Spleen (tissue), 11 donors: ENCODE measurements at regions not wholly inside any gene's neighbourhood (a gene's known extent, or its start where the extent isn't known, plus 50 kb on each side); places are given as distances from the start of the nearest gene placed in this dataset.

Experiments used
- DNase-seq: peaks from one replicate; pipeline ENCODE4 v3.0.0-alpha.2; 2020
- H3K27ac ChIP-seq, 8 donors: fragments of 200-600 bp; sonication (generic) in 7 of 8; 1 replicate in 4 of 8; 2 replicates in 4 of 8; pipeline versions ENCODE4 v1.5.0 to v1.8.0; 2016 to 2021; ENCODE audit warnings: inconsistent platforms in 4 of 8, mild to moderate bottlenecking in 4 of 8, moderate library complexity in 1 of 8
- H3K27me3 ChIP-seq, 7 donors: fragments of 200-600 bp; sonication (generic) in 6 of 7; replicated peaks in 1 of 7; 1 replicate in 4 of 7; 2 replicates in 3 of 7; pipeline versions ENCODE4 v1.5.0 to v1.8.0; 2016 to 2021; ENCODE audit warnings: inconsistent platforms in 3 of 7, mild to moderate bottlenecking in 1 of 7
- H3K36me3 ChIP-seq, 6 donors: fragments of 200-600 bp; sonication (generic) in 5 of 6; 1 replicate in 4 of 6; 2 replicates in 2 of 6; pipeline versions ENCODE4 v1.5.0 to v1.8.0; 2016 to 2021; ENCODE audit warnings: inconsistent platforms in 2 of 6
- H3K4me1 ChIP-seq, 6 donors: fragments of 200-600 bp; sonication (generic) in 5 of 6; 1 replicate in 3 of 6; 2 replicates in 3 of 6; pipeline versions ENCODE4 v1.5.0 to v1.8.0; 2016 to 2021; ENCODE audit warnings: inconsistent platforms in 3 of 6
- H3K4me3 ChIP-seq, 8 donors: fragments of 200-600 bp; sonication (generic) in 7 of 8; 1 replicate in 4 of 8; 2 replicates in 4 of 8; pipeline versions ENCODE4 v1.5.0 to v1.8.0; 2016 to 2021; ENCODE audit warnings: inconsistent platforms in 4 of 8, mild to moderate bottlenecking in 4 of 8, moderate library complexity in 2 of 8
- H3K9me3 ChIP-seq, 8 donors: fragments of 200-600 bp; sonication (generic) in 7 of 8; 1 replicate in 4 of 8; 2 replicates in 4 of 8; pipeline versions ENCODE4 v1.5.0 to v1.8.0; 2016 to 2021; ENCODE audit warnings: inconsistent platforms in 4 of 8
- CTCF ChIP-seq, 11 experiments: fragments of 200-600 bp in 7 of 11; fragments of 450-650 bp in 4 of 11; sonication (generic) in 4 of 11; IDR thresholded peaks in 8 of 11; conservative IDR thresholded peaks in 3 of 11; 1 replicate in 7 of 11; 2 replicates in 4 of 11; pipeline versions ENCODE4 v1.4.0 to v1.8.0; 2016 to 2021; ENCODE audit warnings: antibody characterized with exemption in 11 of 11, inconsistent platforms in 4 of 11, mild to moderate bottlenecking in 1 of 11
- POLR2A ChIP-seq, 3 donors: fragments of 450-650 bp; IDR thresholded peaks; one replicate each; pipeline ENCODE4 v1.5.1; 2017; ENCODE audit warnings: antibody characterized with exemption in 3 of 3, mild to moderate bottlenecking in 1 of 3
- POLR2AphosphoS5 ChIP-seq, 3 donors: sonication (generic); formaldehyde crosslinking; IDR thresholded peaks; one replicate each; pipeline ENCODE4 v1.5.1; 2017; ENCODE audit warnings: antibody characterized with exemption in 3 of 3
- WGBS, 5 donors: extraction: QIAGEN DNeasy Blood & Tissue Kit in 3 of 5; methylation state at CpG; one replicate each; pipeline versions ENCODE4 v1.1.5 to v1.1.7; 2013 to 2018; 5-methylcytosine and 5-hydroxymethylcytosine counted together
- intact Hi-C: fragments of 100-400 bp; cut with DNase I; formaldehyde crosslinking; loops from one replicate; pipeline ENCODE4 v1.15.0; 2023; ENCODE audit warnings: low total_unique reads
- donor health status: healthy with polysubstance abuse.
- donor health status: DM: no; HTN: no; CAD: no; lungs with moderate emphysema.
- donor health status: DM: no; HTN: no; CAD: no.
- donor health status: Bipolar disorder and iron deficiency.
- donor health status: healthy.
- donor health status: DM: no; HTN: no; CAD: no.
- donor health status: DM: yes; HTN: yes; CAD: no.

DNA sequence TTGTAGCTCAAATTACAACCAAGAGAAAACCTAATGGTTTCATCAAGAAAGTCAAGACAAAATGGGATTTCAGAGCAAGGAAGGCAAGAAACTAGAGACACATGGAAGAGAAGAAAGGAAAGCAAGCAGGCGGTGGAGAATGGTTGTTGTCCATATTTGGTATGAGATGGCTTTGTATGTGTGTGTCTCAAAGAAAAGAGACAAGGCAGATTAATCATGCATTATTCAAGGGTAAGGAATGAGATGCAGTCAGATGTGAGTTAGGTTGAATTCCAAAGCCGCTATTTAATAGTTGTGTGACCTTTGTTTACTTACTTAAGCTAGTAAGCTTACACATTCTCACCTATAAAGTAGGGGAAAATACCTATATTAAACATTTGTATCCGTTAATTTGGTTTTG lies 1029.6 kb downstream of the CDH11 start:
- no peaks in the 10 kb centered on the region for H3K4me1 ChIP-seq
- 81 to 96% (median 90%) methylated on average over 3 of the region's 3 CpGs for WGBS, 5 donors
- no peaks in the 10 kb centered on the region for H3K36me3 ChIP-seq
- no peak for TF ChIP-seq CTCF (IDR thresholded peaks at IDR 0.05 in 8 of 11, conservative IDR thresholded peaks at IDR 0.05 in 3 of 11)
- peaks cover 0 to 19% (median 0%) of the 10 kb centered on the region in 8 donors for H3K9me3 ChIP-seq
- no peaks in the 10 kb centered on the region for H3K27me3 ChIP-seq
- H3K4me3 ChIP-seq: no peak overlapping the region
- H3K27ac ChIP-seq: no peak overlapping the region
- no peak for DNase-seq
- intact Hi-C loops: no loop called here

DNA sequence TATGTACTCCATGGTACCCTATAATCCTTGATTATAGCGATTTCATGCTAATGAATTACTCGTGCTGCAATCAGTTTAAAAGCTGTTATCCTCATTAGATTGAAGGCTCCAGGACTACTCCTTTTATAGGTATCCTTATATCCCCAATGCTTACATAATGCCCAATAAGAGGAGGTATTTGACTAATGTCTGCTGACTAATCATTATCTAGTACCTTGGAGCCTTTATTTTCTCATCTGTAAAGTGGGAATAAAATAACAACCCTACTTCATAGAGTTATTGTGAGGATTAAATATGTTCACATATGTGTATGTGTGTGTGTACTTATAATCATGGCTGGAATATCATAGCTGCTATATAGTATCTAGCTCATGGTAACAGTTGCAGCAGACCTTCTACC lies 1031.5 kb downstream of the CDH11 start:
- intact Hi-C loops: no loop called here
- Histone ChIP-seq H3K27ac (no peak overlapping the region), H3K9me3 (peaks cover 0 to 7% (median 0%) of the 10 kb centered on the region in 8 donors), H3K36me3 (no peaks in the 10 kb centered on the region), H3K27me3 (no peaks in the 10 kb centered on the region), H3K4me1 (no peaks in the 10 kb centered on the region), H3K4me3 (no peak overlapping the region)
- 51 to 69% (median 61%) methylated on average over 2 of the region's 2 CpGs for WGBS, 5 donors
- no peak for DNase-seq
- TF ChIP-seq CTCF (IDR thresholded peaks at IDR 0.05 in 8 of 11, conservative IDR thresholded peaks at IDR 0.05 in 3 of 11) (no peak), POLR2AphosphoS5 (IDR thresholded peaks at IDR 0.05) (no peak), POLR2A (IDR thresholded peaks at IDR 0.05) (no peak)

- Histone ChIP-seq H3K4me3 (no peak overlapping the region), H3K27me3 (no peaks in the 10 kb centered on the region), H3K27ac (no peak overlapping the region), H3K4me1 (no peaks in the 10 kb centered on the region), H3K9me3 (peaks cover 0 to 7% (median 0%) of the 10 kb centered on the region in 8 donors), H3K36me3 (no peaks in the 10 kb centered on the region)
- intact Hi-C loops: no loop called here
- no peak for DNase-seq
- TF ChIP-seq CTCF (IDR thresholded peaks at IDR 0.05 in 8 of 11, conservative IDR thresholded peaks at IDR 0.05 in 3 of 11): peak in 2 of 11 experiments; percentile 29 to 39
- no peak for TF ChIP-seq POLR2AphosphoS5 (IDR thresholded peaks at IDR 0.05)
- no peak for TF ChIP-seq POLR2A (IDR thresholded peaks at IDR 0.05)
These were observed 1032.2 kb downstream of the CDH11 start for GRCh38 chr16:64089697-64090096.

DNA sequence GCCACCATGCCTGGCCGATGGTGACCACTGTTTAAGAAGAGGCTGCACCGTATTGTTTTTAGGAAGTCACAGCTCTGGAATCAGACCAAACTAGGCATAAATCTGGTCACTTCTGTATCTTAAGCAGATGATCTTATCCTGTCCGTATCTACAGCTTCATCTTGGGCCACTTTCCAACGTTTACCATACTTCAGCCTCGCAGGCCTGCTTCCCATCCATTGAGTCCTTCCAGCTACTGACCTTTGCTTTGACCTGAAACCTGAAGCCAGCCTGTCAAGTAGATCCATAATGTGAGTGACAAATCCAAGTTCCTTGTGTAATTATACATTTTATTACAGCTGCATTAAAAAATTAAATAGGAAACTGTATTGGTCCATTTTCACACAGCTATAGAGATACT lies 1033.0 kb downstream of the CDH11 start:
- intact Hi-C loops: no loop called here

More for the DNA sequence above, 1033.0 kb downstream of the CDH11 start:
- TF ChIP-seq CTCF (IDR thresholded peaks at IDR 0.05 in 8 of 11, conservative IDR thresholded peaks at IDR 0.05 in 3 of 11) (no peak), POLR2A (IDR thresholded peaks at IDR 0.05) (no peak), POLR2AphosphoS5 (IDR thresholded peaks at IDR 0.05) (no peak)
- Histone ChIP-seq H3K36me3 (no peaks in the 10 kb centered on the region), H3K4me1 (no peaks in the 10 kb centered on the region), H3K4me3 (no peak overlapping the region), H3K27me3 (no peaks in the 10 kb centered on the region), H3K27ac (no peak overlapping the region), H3K9me3 (peaks cover 0 to 4% (median 0%) of the 10 kb centered on the region in 8 donors)
- whole genome bisulfite sequencing, 5 donors: 72 to 79% (median 78%) methylated on average over 5 of the region's 5 CpGs
- DNase-seq: no peak
